GM19452 (cell line): ENCODE measurements at regions not wholly inside any gene's neighbourhood (a gene's known extent, or its start where the extent isn't known, plus 50 kb on each side); places are given as distances from the start of the nearest gene placed in this dataset.
A peak's percentile ranks its signal among the peaks of the same experiment; 100 is the strongest.
"Not testable (repeated sequence)": the region's sequence is repeated elsewhere in the genome, so short reads cannot be mapped to it uniquely, and the experiment has no call there.

ENCODE experiments used
- ATAC-seq: cut with Tn5 transposase; IDR thresholded peaks from one replicate; pipeline ENCODE4 v1.9.1; 2021; ENCODE audit not compliant: unreplicated experiment

DNA sequence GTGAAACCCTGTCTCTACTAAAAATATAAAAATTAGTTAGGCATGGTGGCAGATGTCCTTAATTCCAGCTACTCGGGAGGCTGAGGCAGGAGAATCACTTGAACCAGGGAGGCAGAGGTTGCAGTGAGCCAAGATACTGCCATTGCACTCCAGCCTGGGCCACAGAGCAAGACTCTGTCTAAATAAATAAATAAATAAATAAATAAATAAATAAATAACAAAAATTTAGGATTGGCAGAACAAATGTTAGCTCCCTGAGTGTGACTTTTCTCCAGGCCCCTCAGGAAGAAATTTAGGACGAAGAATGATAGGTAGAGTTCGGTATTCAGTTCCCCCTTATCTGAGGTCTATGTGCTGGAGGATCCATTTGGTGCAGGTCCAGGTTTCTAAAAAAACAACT is 181.2 kb downstream of the CD47 start:
- not testable (repeated sequence) for ATAC-seq

GRCh38 chr3:107907996-107908395 is 182.8 kb downstream of the CD47 start:
- ATAC-seq, result no peak

DNA sequence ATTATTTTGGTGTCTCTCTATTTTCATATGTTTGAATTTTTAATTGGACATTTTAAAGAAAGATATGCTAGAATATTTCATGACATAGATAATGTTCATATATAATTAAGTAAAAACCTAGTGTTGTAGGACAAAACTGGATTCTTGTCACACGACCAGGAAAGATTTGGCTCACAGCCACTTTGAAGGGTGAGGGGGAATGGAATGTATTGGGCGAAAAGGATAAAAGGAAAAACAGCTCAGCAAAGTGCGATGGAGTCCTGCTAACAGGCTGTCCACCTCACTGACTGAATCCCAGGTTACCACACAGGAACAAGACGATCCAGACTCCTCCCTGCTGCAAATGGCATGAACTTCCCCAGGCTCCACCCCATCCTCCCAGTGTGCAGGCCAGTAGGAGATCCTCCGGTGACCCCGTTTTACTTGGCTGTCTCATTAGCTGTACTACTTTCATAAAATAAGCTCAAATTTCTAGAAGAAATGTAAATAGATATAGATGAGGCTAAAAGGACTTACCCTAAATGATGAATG is 186.2 kb downstream of the CD47 start:
- no peak for ATAC-seq

DNA sequence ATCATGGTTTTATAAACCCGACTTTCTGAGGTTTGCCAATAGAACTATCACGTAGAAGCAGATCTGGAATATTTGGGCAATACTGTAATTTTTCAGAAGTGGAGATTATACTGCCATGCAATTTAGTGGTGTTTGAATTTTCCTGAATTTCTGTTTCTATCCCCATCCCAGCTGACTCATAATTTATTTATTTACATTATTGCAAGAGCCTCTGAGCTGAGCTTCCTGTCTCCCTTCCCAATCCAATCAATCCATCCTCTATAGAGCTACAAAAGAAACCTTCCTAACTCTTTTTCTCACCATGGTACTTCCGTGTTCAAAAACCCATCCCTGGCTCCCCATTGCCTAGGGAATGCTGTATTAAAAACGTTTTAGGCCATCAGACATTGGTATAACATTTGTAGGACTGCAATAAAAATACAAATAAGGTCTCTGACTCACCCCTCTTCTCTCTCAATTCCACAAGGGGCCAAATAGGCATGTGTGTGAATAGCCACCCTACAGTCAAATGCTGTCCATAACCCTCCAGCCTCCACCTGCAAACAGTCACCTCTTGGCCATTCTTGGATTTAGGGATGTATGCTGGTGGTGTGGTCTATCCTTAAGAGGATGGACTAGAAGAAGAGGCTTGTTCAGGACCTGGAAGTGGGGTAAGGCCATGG is 190.7 kb downstream of the CD47 start:
- ATAC-seq, result no peak

DNA sequence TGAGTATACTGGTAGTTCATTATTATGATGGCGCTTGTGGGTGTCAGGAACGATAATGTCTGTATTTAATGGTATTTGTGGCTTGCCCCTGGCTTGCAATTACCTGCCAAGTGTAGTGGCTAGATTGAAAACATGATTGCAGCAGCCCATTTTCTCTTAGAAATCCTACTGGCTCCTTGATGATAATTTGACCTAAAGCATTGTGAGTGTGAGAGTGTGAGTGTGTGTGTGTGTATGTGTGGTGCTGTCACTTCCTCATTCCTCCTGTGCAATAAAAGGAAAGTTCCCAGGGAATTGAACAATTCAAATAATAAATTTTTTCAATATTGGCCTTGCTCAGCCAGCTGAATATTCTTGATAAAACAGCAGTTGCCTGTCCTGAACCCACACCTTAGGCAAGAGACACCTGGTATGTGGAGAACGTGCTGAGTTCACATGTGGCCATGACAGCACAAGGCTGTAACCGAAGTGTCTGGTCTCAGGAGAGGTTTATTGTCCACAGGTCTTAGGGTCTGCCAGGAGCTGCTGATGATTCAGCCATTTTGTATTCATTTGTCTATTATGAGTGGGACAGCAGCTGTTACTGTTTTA is 193.3 kb downstream of the CD47 start:
- ATAC-seq, result no peak

DNA sequence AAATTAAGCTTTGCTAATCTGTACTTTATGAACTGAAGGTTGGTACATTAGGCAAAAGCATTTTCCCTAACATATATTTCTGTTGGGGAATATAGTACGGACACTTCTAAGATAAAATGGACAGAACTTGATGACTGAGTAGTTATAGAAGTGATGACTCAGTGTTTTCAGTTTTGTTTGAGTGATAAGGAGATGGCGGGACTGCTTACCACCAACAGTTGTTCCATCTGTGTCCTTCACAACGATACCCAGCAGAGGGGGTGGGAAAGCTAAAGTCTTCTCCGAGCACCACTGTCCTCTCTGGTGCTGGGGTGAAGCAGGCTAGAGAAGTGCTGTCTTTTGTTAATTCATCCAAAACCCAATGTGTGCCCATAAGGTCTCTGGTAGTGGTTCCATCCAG is 195.8 kb downstream of the CD47 start:
- no peak for ATAC-seq

DNA sequence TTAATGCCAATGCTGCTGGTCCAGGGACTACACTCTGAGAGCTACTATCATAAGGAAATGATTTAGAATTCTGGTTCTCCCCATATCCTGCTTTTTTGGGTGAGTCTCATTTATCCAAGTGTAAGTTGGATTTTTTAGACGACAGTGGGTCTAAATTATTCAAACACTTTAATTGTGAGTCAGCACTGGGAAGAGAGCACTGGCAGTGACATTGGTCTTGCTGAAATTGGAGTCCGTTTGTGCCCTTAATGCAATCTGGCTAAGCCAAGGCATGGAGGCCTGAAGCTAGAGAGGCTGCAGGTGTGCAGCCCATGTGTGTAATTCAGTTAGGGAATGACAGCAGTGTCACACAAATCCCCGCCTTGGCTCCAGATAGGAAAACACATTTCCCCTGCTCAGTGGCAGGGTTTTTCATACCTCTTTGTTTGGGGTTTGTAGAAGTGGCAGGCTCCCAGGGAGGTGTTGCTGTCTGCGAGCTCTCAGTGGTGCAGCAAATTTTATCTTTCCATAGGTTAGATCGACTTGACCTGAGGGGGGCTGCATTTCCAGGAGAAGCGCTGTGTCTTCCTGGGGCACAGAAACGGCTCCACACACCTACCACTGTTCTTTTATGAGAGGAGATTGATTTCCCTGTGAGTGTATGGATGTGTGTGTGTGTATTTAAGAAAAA is 197.7 kb downstream of the CD47 start:
- ATAC-seq, result no peak

GRCh38 chr3:107884719-107885460 is 205.9 kb downstream of the CD47 start:
- ATAC-seq, result no peak

DNA sequence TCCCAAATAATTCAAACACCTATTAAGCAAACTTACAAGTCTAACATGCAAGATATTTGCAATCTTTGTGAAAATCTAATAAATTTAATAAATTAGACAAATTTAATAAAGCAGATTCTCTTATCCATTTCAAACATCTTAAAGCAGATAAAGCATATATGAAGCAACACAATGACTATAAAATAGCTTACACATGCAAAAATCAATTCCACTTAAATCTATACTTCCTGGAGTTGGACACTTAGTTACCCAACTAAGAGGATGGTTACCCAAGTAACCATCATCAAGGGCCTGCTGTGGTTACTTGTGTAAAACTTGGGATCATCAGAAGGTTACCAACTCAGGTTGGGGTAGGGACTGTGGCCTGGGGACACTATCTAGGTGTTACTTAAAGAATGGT is 206.8 kb downstream of the CD47 start:
- ATAC-seq, result no peak

GRCh38 chr3:107882881-107883280 is 207.9 kb downstream of the CD47 start:
- ATAC-seq, result no peak

DNA sequence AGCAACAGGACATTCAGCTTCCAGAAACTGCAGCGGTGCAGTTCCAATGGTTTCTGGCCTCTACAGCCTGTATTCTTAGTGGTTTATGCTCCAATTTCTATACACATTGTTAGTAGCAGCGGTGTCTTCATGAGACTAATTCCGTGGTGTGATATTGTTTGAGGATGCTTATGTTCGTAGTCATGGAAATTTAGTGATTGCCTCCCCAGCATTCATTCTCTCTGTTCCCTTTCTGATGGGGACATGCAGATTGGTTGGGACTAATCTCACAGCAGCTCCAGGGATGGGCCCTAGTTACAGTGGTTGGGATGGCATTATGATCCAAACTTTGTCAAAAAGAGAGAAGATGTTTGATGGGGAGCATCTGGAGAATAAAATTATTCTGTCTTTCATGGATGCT is 208.6 kb downstream of the CD47 start:
- ATAC-seq, result no peak

GRCh38 chr3:107881509-107881908 is 209.3 kb downstream of the CD47 start:
- no peak for ATAC-seq

- no peak for ATAC-seq
These were observed 210.1 kb downstream of the CD47 start for GRCh38 chr3:107880702-107881101.

DNA sequence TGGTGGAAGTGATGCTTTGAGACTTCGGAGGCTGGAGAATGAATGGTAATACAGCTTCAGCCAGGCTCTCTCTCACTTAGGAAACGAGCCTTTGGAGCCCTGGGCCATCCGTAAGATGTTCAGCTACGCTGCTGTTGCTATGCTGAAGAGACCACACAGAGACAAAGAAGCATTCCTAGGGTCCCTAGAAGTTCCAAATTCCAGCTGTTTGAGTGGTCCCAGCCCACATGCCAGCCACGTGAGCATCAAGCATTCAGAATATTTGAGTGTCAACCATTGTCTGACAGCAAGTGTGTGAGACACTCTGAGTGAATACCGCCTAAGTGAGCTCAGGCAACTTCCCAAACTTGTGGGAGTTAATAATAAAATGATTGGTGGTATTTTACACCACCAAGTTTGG is 212.9 kb downstream of the CD47 start:
- ATAC-seq, result no peak

DNA sequence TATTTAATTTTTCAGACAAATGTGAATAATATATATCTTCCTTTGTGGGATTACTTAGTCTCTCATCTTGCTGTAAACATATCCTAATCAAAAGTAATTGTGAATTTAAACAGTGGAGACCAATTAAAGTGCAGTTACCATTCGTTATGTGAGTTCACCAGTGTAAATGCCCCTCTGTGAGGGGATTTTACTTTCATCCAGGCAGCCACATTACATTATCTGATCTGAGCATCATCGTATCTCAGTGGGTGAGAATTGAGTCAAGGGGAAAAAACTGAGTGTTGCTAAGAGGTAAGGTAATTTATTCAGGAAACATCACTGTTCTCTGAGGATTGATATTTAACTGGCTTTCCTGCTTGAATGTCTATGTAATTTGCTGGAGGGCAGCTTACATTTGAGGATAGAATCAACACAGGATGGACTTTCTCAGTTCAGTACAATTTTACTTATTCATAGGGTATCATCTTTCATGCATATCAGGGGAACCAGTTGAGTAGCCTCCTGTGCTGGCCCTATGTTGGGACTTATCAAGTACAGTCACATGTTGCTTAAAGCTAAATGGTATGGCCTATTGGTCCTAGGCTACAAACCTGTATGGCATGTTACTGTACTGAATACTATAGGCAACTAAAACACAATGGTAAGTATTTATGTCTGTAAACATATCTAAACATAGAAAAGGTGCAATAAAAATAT is 219.7 kb downstream of the CD47 start:
- peak; percentile 70 for ATAC-seq

DNA sequence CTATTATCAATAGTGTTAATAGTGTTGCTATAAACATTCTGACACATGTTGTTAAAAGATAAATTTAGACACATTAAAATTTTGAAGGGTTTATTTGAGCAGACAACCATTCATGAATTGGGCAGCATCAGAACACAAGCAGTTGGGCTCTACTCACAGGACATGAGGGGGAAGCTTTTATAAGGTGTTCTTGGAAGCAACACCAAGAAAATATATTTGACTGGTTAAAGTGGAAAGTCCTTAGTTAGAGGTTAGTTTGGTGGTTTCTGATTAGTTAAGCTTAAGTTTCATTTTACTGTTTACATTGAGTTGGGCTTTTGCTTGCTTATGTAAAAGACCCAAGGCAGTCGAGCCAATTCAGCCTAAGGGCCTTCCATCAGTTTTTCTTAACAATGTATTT is 220.7 kb downstream of the CD47 start:
- ATAC-seq, result no peak

- no peak for ATAC-seq
These were observed 222.4 kb downstream of the CD47 start for GRCh38 chr3:107868449-107868848.

GRCh38 chr3:107861904-107862303 is 228.9 kb downstream of the CD47 start:
- peak; percentile 93 for ATAC-seq

DNA sequence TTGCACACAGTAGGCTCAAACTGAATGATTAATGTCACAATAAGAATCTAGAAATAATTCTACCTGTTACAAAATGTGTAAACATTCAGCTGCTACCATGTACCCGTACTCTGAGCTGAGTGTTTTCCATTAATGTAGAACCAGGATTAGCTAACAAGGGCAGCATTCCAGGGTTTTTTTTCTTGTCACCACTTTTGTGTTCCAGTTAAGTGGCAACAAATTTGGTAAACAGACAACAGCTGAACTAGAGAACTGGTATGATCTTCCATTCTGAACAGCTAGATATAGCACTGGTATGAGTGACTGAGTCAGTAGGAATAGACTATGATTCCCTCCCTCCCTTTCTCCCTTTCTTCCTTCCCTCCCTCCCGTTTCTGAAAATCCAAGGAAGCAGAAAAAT is 229.4 kb downstream of the CD47 start:
- ATAC-seq, result no peak
